AG04450 (cell line): ENCODE measurements at regions not wholly inside any gene's neighbourhood (a gene's known extent, or its start where the extent isn't known, plus 50 kb on each side); places are given as distances from the start of the nearest gene placed in this dataset.
A peak's percentile ranks its signal among the peaks of the same experiment; 100 is the strongest.

Experiments used
- CTCF ChIA-PET: fragments of 300-600, 350-600 bp; formaldehyde crosslinking; extraction: SDS; loops from one replicate; lab custom pipeline; 2022; ENCODE audit warnings: antibody characterized with exemption, inconsistent platforms; lab: Charles Lee
- POLR2A ChIA-PET: fragments of 350-600 bp; formaldehyde crosslinking; extraction: SDS; loops from one replicate; lab custom pipeline; 2021; ENCODE audit warnings: antibody characterized with exemption, inconsistent platforms; lab: Yijun Ruan, JAX
- DNase-seq: peaks from one replicate; pipeline ENCODE4 v3.0.0-alpha.2; 2011; ENCODE audit warnings: low read depth, low spot score
- H3K27ac ChIP-seq: one replicate; pipeline ENCODE4 v1.5.1; 2012; ENCODE audit warnings: low read depth, low read length, control low read depth
- H3K27me3 ChIP-seq: one replicate; pipeline ENCODE4 v1.6.0; 2012; ENCODE audit warnings: low read length; ENCODE audit not compliant: control insufficient read depth, insufficient read depth
- H3K4me3 ChIP-seq: 2 replicates; pipeline ENCODE4 v1.5.1; 2011; ENCODE audit warnings: mild to moderate bottlenecking, low read depth, low read length, control low read depth
- H3K9me3 ChIP-seq: 2 replicates; pipeline ENCODE4 v1.5.1; 2012; ENCODE audit warnings: low read length; ENCODE audit not compliant: control insufficient read depth, insufficient read depth
- CTCF ChIP-seq: IDR thresholded peaks from 2 replicates; pipeline ENCODE4 v1.5.1; 2011; ENCODE audit warnings: low read depth, low read length, control low read depth, inconsistent platforms

- Histone ChIP-seq H3K27me3 (no peaks in the 10 kb centered on the region), H3K27ac (no peak overlapping the region), H3K9me3 (no peaks in the 10 kb centered on the region), H3K4me3 (no peak overlapping the region)
- DNase-seq = no peak
- TF ChIP-seq CTCF = peak; percentile 21; the same call in 1 of the 2 replicates
- CTCF ChIA-PET = interaction anchor here (0.7 to 10.5 kb wide), 71 partner anchors 10 to 499 kb away, joined by 3 to 709 read pairs (median 6); partner anchors contain the start of genes C1orf50, P3H1, PPIH and SVBP
- POLR2A ChIA-PET = interaction anchor here (0.6 to 1.1 kb wide), 7 partner anchors 122 to 307 kb away, joined by 3 to 10 read pairs (median 3); partner anchors contain the start of genes C1orf50 and P3H1
Observed at GRCh38 chr1:43074244-43074643, 97.8 kb downstream of the EBNA1BP2 start.

GRCh38 chr1:43073490-43074230, 98.4 kb downstream of the EBNA1BP2 start:
- peak; percentile 84 for TF ChIP-seq CTCF
- CTCF ChIA-PET = interaction anchor here (0.6 to 10.5 kb wide), 75 partner anchors 9 to 499 kb away, joined by 3 to 709 read pairs (median 6); partner anchors contain the start of genes C1orf50, P3H1, PPIH and SVBP
- Histone ChIP-seq H3K4me3 (no peak overlapping the region), H3K27ac (no peak overlapping the region), H3K9me3 (no peaks in the 10 kb centered on the region), H3K27me3 (no peaks in the 10 kb centered on the region)
- peak; percentile 47 for DNase-seq
- POLR2A ChIA-PET = interaction anchor here (0.6 to 1.1 kb wide), 7 partner anchors 121 to 307 kb away, joined by 3 to 10 read pairs (median 3); partner anchors contain the start of genes C1orf50 and P3H1

- ChIA-PET CTCF (interaction anchor here (0.6 to 10.5 kb wide), 15 partner anchors 11 to 306 kb away, joined by 3 to 709 read pairs (median 14); partner anchors contain the start of genes C1orf50, P3H1 and ZNF691), POLR2A (interaction anchor here (0.6 kb wide), 1 partner anchor 153 kb away, joined by 9 read pairs; no protein-coding TSS in a partner anchor)
Observed at GRCh38 chr1:43072314-43072713, 99.8 kb downstream of the EBNA1BP2 start.

GRCh38 chr1:43071241-43071640, 100.8 kb downstream of the EBNA1BP2 start:
- TF ChIP-seq CTCF = no peak
- no peak for DNase-seq
- no peaks in the 10 kb centered on the region for H3K27me3 ChIP-seq
- H3K4me3 ChIP-seq = no peak overlapping the region
- ChIA-PET POLR2A (interaction anchor here (1.1 kb wide), 1 partner anchor 112 kb away, joined by 4 read pairs; no protein-coding TSS in a partner anchor), CTCF (interaction anchor here (5.5 to 10.5 kb wide), 2 partner anchors 153 to 293 kb away, joined by 108 to 709 read pairs; no protein-coding TSS in a partner anchor)
- no peaks in the 10 kb centered on the region for H3K9me3 ChIP-seq
- no peak overlapping the region for H3K27ac ChIP-seq

More at GRCh38 chr1:43072314-43072713, 99.8 kb downstream of the EBNA1BP2 start:
- DNase-seq = no peak
- H3K27ac ChIP-seq = no peak overlapping the region
- no peak overlapping the region for H3K4me3 ChIP-seq
- TF ChIP-seq CTCF = no peak
- H3K27me3 ChIP-seq = no peaks in the 10 kb centered on the region
- no peaks in the 10 kb centered on the region for H3K9me3 ChIP-seq
